Activated CD8-positive, alpha-beta T cell treated with anti-CD3 and anti-CD28 coated beads for 36 hours (primary cell): ENCODE measurements at regions not wholly inside any gene's neighbourhood (a gene's known extent, or its start where the extent isn't known, plus 50 kb on each side); places are given as distances from the start of the nearest gene placed in this dataset.

ENCODE experiments used
- ATAC-seq: fragments of 200-7000 bp; cut with Tn5 transposase; one replicate; pipeline ENCODE4 v1.10.0; 2021; ENCODE audit warnings: mild to moderate bottlenecking, moderate library complexity
- CTCF ChIA-PET: fragments of 350-600 bp; sonication (Branson Sonifier 250); formaldehyde crosslinking; loops from one replicate; lab custom pipeline; 2021; ENCODE audit warnings: antibody characterized with exemption; lab: Charles Lee
- POLR2A ChIA-PET: fragments of 350-600 bp; sonication (Branson Sonifier 250); formaldehyde crosslinking; loops from one replicate; lab custom pipeline; 2021; ENCODE audit warnings: antibody characterized with exemption; lab: Charles Lee
- DNase-seq: peaks from one replicate; pipeline ENCODE4 v3.0.0-alpha.2; 2020
- H3K27ac Mint-ChIP-seq: one replicate; pipeline ENCODE4 v1.8.0; 2021; ENCODE audit warnings: mild to moderate bottlenecking, mixed read lengths
- H3K27me3 Mint-ChIP-seq: one replicate; pipeline ENCODE4 v1.8.0; 2021; ENCODE audit warnings: mixed read lengths
- H3K36me3 Mint-ChIP-seq: one replicate; pipeline ENCODE4 v1.8.0; 2021; ENCODE audit warnings: low read depth, mixed read lengths
- H3K4me1 Mint-ChIP-seq: one replicate; pipeline ENCODE4 v1.8.0; 2021; ENCODE audit warnings: low read depth, mixed read lengths
- H3K4me3 Mint-ChIP-seq: one replicate; pipeline ENCODE4 v1.8.0; 2021; ENCODE audit warnings: mild to moderate bottlenecking, moderate library complexity, mixed read lengths
- H3K9me3 Mint-ChIP-seq: one replicate; pipeline ENCODE4 v1.8.0; 2021; ENCODE audit warnings: mixed read lengths
- intact Hi-C: fragments of 100-400 bp; cut with micrococcal nuclease; formaldehyde crosslinking; loops from one replicate; pipeline ENCODE4 v1.10.0; 2022
- TF ChIP-seq, protein P1 (sequence below): fragments of 200-600 bp; IDR thresholded peaks from one replicate; pipeline ENCODE4 v1.8.0; 2022; ENCODE audit warnings: antibody characterized with exemption, mild to moderate bottlenecking

GRCh38 chr12:107308310-107308709 lies 215.0 kb upstream of the CRY1 start:
- DNase-seq (no peak), ATAC-seq (no peak)
- intact Hi-C loops = no loop called here
- peaks cover 13% of the 10 kb centered on the region for H3K4me1 Mint-ChIP-seq
- POLR2A ChIA-PET = no interaction called here
- H3K27ac Mint-ChIP-seq = no peak overlapping the region
- no peaks in the 10 kb centered on the region for H3K36me3 Mint-ChIP-seq
- TF ChIP-seq, protein P1, sequence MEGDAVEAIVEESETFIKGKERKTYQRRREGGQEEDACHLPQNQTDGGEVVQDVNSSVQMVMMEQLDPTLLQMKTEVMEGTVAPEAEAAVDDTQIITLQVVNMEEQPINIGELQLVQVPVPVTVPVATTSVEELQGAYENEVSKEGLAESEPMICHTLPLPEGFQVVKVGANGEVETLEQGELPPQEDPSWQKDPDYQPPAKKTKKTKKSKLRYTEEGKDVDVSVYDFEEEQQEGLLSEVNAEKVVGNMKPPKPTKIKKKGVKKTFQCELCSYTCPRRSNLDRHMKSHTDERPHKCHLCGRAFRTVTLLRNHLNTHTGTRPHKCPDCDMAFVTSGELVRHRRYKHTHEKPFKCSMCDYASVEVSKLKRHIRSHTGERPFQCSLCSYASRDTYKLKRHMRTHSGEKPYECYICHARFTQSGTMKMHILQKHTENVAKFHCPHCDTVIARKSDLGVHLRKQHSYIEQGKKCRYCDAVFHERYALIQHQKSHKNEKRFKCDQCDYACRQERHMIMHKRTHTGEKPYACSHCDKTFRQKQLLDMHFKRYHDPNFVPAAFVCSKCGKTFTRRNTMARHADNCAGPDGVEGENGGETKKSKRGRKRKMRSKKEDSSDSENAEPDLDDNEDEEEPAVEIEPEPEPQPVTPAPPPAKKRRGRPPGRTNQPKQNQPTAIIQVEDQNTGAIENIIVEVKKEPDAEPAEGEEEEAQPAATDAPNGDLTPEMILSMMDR = no peak
- no peaks in the 10 kb centered on the region for H3K27me3 Mint-ChIP-seq
- H3K9me3 Mint-ChIP-seq = peaks cover 5% of the 10 kb centered on the region
- CTCF ChIA-PET = interaction anchor here (1.3 to 1.4 kb wide), 2 partner anchors 11 to 97 kb away, joined by 3 read pairs; a partner anchor contains a TSS
- no peak overlapping the region for H3K4me3 Mint-ChIP-seq

DNA sequence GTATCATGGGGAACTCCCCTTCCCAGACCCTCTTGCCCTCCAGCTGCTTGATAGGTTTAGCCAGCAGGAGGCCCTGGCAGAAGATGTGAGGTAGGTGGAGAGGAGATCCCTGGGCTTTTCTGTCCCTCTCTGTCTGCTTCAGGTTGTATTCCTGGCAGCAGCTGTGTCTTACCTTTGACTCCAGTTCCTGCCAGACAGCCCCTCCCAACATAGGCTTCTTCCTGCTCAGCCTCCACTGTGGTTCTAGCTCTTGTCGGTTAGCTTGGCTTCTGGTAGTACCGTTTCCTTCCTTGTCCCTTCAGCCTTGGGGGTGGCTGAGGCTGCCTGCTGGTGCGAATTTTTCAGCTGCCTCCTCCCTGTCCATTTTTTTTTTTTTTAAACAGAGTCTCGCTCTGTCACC lies 215.7 kb upstream of the CRY1 start:
- H3K27me3 Mint-ChIP-seq = no peaks in the 10 kb centered on the region

GRCh38 chr12:107310621-107311020 lies 217.3 kb upstream of the CRY1 start:
- H3K4me1 Mint-ChIP-seq = peaks cover 14% of the 10 kb centered on the region
- H3K27me3 Mint-ChIP-seq = peaks cover 5% of the 10 kb centered on the region
- TF ChIP-seq, protein P1 = no peak
- no peaks in the 10 kb centered on the region for H3K36me3 Mint-ChIP-seq
- H3K9me3 Mint-ChIP-seq = peaks cover 3% of the 10 kb centered on the region
- intact Hi-C loops = no loop called here
- ATAC-seq (no peak), DNase-seq (no peak)
- no peak overlapping the region for H3K27ac Mint-ChIP-seq
- no peak overlapping the region for H3K4me3 Mint-ChIP-seq
- ChIA-PET CTCF (interaction anchor here (2.2 kb wide), 1 partner anchor 178 kb away, joined by 13 read pairs; no protein-coding TSS in a partner anchor), POLR2A (no interaction called here)

More for the DNA sequence above, 215.7 kb upstream of the CRY1 start:
- intact Hi-C loops = no loop called here
- POLR2A ChIA-PET = interaction anchor here (1.2 kb wide), 1 partner anchor 9 kb away, joined by 4 read pairs; a partner anchor contains a TSS
- ATAC-seq (peak; percentile 64), DNase-seq (no peak)
- TF ChIP-seq, protein P1 = no peak
- CTCF ChIA-PET = interaction anchor here (0.8 to 2.2 kb wide), 5 partner anchors 8 to 302 kb away, joined by 3 to 13 read pairs (median 4); a partner anchor contains a TSS
- Mint-ChIP-seq H3K4me3 (no peak overlapping the region), H3K4me1 (peaks cover 14% of the 10 kb centered on the region), H3K9me3 (peaks cover 5% of the 10 kb centered on the region), H3K36me3 (no peaks in the 10 kb centered on the region), H3K27ac (no peak overlapping the region)

DNA sequence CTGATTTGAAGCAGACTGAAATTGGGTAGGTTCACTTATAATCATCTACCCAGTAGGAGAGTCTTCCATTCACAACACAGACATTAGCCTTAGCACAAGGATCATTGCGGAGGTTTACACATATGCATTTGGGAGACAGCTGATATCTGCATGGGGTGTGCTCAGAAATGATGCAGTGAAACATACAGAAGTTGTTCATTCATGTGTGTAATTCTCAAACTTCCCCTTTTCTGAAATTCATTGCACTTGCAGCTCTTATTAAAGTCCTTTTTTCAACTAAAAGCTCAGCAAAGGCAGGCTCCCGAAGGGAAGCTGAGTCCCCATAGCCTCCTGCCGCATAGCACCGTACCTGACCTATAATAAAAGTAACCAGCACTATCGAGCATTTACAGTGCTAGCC lies 218.3 kb upstream of the CRY1 start:
- Mint-ChIP-seq H3K9me3 (peaks cover 3% of the 10 kb centered on the region), H3K36me3 (no peaks in the 10 kb centered on the region), H3K27ac (no peak overlapping the region), H3K4me1 (peaks cover 14% of the 10 kb centered on the region), H3K27me3 (peaks cover 9% of the 10 kb centered on the region), H3K4me3 (no peak overlapping the region)
- TF ChIP-seq, protein P1 = no peak
- POLR2A ChIA-PET = interaction anchor here (1.0 kb wide), 2 partner anchors 8 to 41 kb away, joined by 3 read pairs; no protein-coding TSS in a partner anchor
- DNase-seq (no peak), ATAC-seq (no peak)
- CTCF ChIA-PET = interaction anchor here (1.0 to 1.5 kb wide), 3 partner anchors 90 to 179 kb away, joined by 3 to 5 read pairs (median 5); no protein-coding TSS in a partner anchor
- intact Hi-C loops = no loop called here

- peaks cover 5% of the 10 kb centered on the region for H3K36me3 Mint-ChIP-seq
- TF ChIP-seq, protein P1 = peak; percentile 61
- H3K9me3 Mint-ChIP-seq = no peaks in the 10 kb centered on the region
- H3K27me3 Mint-ChIP-seq = peaks cover 12% of the 10 kb centered on the region
- peak overlapping the region; percentile 90 for H3K4me3 Mint-ChIP-seq
- CTCF ChIA-PET = interaction anchor here (0.7 to 10.5 kb wide), 11 partner anchors 9 to 291 kb away, joined by 3 to 111 read pairs (median 4); no protein-coding TSS in a partner anchor
- intact Hi-C loops = loop anchor here (2.0 kb wide), 1 partner anchor 85 kb away; no protein-coding TSS in a partner anchor
- peak; percentile 94 for DNase-seq
- peaks cover 32% of the 10 kb centered on the region for H3K4me1 Mint-ChIP-seq
- H3K27ac Mint-ChIP-seq = no peak overlapping the region
- POLR2A ChIA-PET = interaction anchor here (0.8 to 5.9 kb wide), 9 partner anchors 9 to 280 kb away, joined by 3 to 46 read pairs (median 6); no protein-coding TSS in a partner anchor
- peak; percentile 62 for ATAC-seq
These were observed 224.6 kb upstream of the CRY1 start for GRCh38 chr12:107317751-107318555.
